GM12865 (cell line): ENCODE measurements at regions not wholly inside any gene's neighbourhood (a gene's known extent, or its start where the extent isn't known, plus 50 kb on each side); places are given as distances from the start of the nearest gene placed in this dataset.
"Not testable (repeated sequence)": the region's sequence is repeated elsewhere in the genome, so short reads cannot be mapped to it uniquely, and the experiment has no call there.

ENCODE experiments used
- DNase-seq: peaks from one replicate; pipeline ENCODE4 v3.0.0; 2010; ENCODE audit warnings: low read depth
- H3K4me3 ChIP-seq: 2 replicates; pipeline ENCODE4 v1.5.1; 2011; ENCODE audit warnings: mild to moderate bottlenecking, low read depth, low read length, control low read depth
- CTCF ChIP-seq: IDR thresholded peaks from 2 replicates; pipeline ENCODE4 v1.5.1; 2011; ENCODE audit warnings: low read length, control low read depth, low read depth, inconsistent platforms; ENCODE audit not compliant: insufficient read depth; ENCODE audit errors: missing control alignments

- no peak for TF ChIP-seq CTCF
- no peak overlapping the region for H3K4me3 ChIP-seq
- no peak for DNase-seq
Observed at GRCh38 chr11:96815236-96815635, 425.4 kb downstream of the JRKL start.

- H3K4me3 ChIP-seq: no peak overlapping the region
- TF ChIP-seq CTCF: no peak
- DNase-seq: no peak
Observed at GRCh38 chr11:96817482-96818399, 427.9 kb downstream of the JRKL start.

- no peak overlapping the region for H3K4me3 ChIP-seq
- no peak for DNase-seq
Observed at GRCh38 chr11:96827164-96827563, 437.4 kb downstream of the JRKL start.

GRCh38 chr11:96841792-96842191 is 452.0 kb downstream of the JRKL start:
- H3K4me3 ChIP-seq: no peak overlapping the region
- TF ChIP-seq CTCF: no peak
- DNase-seq: no peak

More at GRCh38 chr11:96827164-96827563, 437.4 kb downstream of the JRKL start:
- TF ChIP-seq CTCF: no peak

GRCh38 chr11:96842731-96843130 is 452.9 kb downstream of the JRKL start:
- DNase-seq: no peak
- no peak for TF ChIP-seq CTCF
- H3K4me3 ChIP-seq: no peak overlapping the region

- no peak for DNase-seq
Observed at GRCh38 chr11:96854425-96854824, 464.6 kb downstream of the JRKL start.

GRCh38 chr11:96861722-96862121 is 471.9 kb downstream of the JRKL start:
- DNase-seq, H3K4me3 ChIP-seq: not testable (repeated sequence)

More at GRCh38 chr11:96854425-96854824, 464.6 kb downstream of the JRKL start:
- no peak for TF ChIP-seq CTCF
- H3K4me3 ChIP-seq: no peak overlapping the region
